Liver (tissue), 3 donors: ENCODE measurements at regions not wholly inside any gene's neighbourhood (a gene's known extent, or its start where the extent isn't known, plus 50 kb on each side); places are given as distances from the start of the nearest gene placed in this dataset.

Source experiments
- CTCF ChIP-seq: fragments of 150-350 bp; IDR thresholded peaks from 2 replicates; pipeline ENCODE4 v1.5.1; 2017; ENCODE audit warnings: improper control_type of control experiment, low read depth, low read length; ENCODE audit not compliant: missing input control
- EGR1 ChIP-seq, 2 donors: IDR thresholded peaks; 2 replicates each; pipeline ENCODE4 v1.6.1; 2016 to 2018; ENCODE audit warnings: antibody characterized with exemption in 2 of 2, low read depth in 2 of 2
- GABPA ChIP-seq, 2 donors: IDR thresholded peaks in 1 of 2; conservative IDR thresholded peaks in 1 of 2; 2 replicates each; pipeline ENCODE4 v1.6.1; 2016; ENCODE audit warnings: antibody characterized with exemption in 2 of 2, mild to moderate bottlenecking in 1 of 2, moderate library complexity in 1 of 2
- JUND ChIP-seq, 2 donors: IDR thresholded peaks; 2 replicates each; pipeline ENCODE4 v1.6.1; 2016; ENCODE audit warnings: antibody characterized with exemption in 2 of 2
- MAX ChIP-seq: IDR thresholded peaks from 2 replicates; pipeline ENCODE4 v1.6.1; 2016; ENCODE audit warnings: antibody characterized with exemption
- RAD21 ChIP-seq, 2 donors: IDR thresholded peaks; 2 replicates each; pipeline ENCODE4 v1.6.1; 2016; ENCODE audit warnings: antibody characterized with exemption in 2 of 2, mild to moderate bottlenecking in 2 of 2
- SP1 ChIP-seq: IDR thresholded peaks from 2 replicates; pipeline ENCODE4 v1.6.1; 2018; ENCODE audit warnings: antibody characterized with exemption, mild to moderate bottlenecking
- YY1 ChIP-seq: IDR thresholded peaks from 2 replicates; pipeline ENCODE4 v1.6.1; 2016; ENCODE audit warnings: antibody characterized with exemption, mild to moderate bottlenecking
- ZBTB33 ChIP-seq: IDR thresholded peaks from 2 replicates; pipeline ENCODE4 v1.6.1; 2016; ENCODE audit warnings: antibody characterized with exemption
- TF ChIP-seq, protein P1 (sequence below): IDR thresholded peaks from 2 replicates; pipeline ENCODE4 v1.6.1; 2016; ENCODE audit warnings: antibody characterized with exemption
- TF ChIP-seq, protein P2 (sequence below): IDR thresholded peaks from 2 replicates; pipeline ENCODE4 v1.6.1; 2016; ENCODE audit warnings: antibody characterized with exemption, mild to moderate bottlenecking
- donor health status: healthy.
- donor health status: healthy.

DNA sequence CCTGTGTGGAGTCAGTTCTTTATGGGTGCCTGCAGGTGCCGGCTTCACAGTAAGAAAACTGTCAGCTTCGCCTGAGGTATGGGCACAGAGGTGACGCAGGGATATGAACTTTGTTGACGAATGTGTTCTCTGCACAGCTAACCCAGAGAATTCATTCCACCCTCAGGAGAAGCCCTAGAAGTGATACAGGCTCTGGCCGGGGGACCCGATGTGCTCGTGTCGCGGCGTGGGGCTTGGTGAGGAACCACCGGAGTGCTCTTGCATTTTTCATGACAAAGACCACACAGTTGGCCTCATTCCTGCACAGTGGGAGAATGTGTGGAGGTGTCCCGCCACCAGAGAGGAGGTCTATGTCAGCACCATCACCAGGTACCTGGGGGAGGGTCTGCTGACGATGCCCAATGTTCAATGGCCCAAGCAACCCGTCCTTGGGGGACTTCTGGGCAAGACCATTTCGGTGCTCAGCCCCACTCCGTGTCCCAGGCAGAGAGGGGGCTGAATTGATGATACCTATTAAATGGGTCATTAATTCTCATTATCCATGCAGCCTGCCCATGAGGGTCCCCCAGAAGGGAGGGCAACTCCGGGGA, 147.5 kb upstream of the RTL1 start:
- no peak for TF ChIP-seq SP1
- no peak for TF ChIP-seq CTCF
- TF ChIP-seq RAD21 (IDR thresholded peaks at IDR 0.05) = no peak
- no peak for TF ChIP-seq YY1
- no peak for TF ChIP-seq ZBTB33
- TF ChIP-seq, protein P1, sequence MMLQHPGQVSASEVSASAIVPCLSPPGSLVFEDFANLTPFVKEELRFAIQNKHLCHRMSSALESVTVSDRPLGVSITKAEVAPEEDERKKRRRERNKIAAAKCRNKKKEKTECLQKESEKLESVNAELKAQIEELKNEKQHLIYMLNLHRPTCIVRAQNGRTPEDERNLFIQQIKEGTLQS = no peak
- TF ChIP-seq, protein P2, sequence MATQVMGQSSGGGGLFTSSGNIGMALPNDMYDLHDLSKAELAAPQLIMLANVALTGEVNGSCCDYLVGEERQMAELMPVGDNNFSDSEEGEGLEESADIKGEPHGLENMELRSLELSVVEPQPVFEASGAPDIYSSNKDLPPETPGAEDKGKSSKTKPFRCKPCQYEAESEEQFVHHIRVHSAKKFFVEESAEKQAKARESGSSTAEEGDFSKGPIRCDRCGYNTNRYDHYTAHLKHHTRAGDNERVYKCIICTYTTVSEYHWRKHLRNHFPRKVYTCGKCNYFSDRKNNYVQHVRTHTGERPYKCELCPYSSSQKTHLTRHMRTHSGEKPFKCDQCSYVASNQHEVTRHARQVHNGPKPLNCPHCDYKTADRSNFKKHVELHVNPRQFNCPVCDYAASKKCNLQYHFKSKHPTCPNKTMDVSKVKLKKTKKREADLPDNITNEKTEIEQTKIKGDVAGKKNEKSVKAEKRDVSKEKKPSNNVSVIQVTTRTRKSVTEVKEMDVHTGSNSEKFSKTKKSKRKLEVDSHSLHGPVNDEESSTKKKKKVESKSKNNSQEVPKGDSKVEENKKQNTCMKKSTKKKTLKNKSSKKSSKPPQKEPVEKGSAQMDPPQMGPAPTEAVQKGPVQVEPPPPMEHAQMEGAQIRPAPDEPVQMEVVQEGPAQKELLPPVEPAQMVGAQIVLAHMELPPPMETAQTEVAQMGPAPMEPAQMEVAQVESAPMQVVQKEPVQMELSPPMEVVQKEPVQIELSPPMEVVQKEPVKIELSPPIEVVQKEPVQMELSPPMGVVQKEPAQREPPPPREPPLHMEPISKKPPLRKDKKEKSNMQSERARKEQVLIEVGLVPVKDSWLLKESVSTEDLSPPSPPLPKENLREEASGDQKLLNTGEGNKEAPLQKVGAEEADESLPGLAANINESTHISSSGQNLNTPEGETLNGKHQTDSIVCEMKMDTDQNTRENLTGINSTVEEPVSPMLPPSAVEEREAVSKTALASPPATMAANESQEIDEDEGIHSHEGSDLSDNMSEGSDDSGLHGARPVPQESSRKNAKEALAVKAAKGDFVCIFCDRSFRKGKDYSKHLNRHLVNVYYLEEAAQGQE = no peak
- no peak for TF ChIP-seq MAX
- TF ChIP-seq JUND (IDR thresholded peaks at IDR 0.05) = no peak
- TF ChIP-seq EGR1 (IDR thresholded peaks at IDR 0.05; ENCODE audit: low read depth in 2 of 2) = no peak
- TF ChIP-seq GABPA (IDR thresholded peaks at IDR 0.05 in 1 of 2, conservative IDR thresholded peaks at IDR 0.05 in 1 of 2) = no peak
